ENCODE measurements at regions not wholly inside any gene's neighbourhood (a gene's known extent, or its start where the extent isn't known, plus 50 kb on each side); places are given as distances from the start of the nearest gene placed in this dataset.
A peak's percentile ranks its signal among the peaks of the same experiment; 100 is the strongest.

- Histone ChIP-seq H3K9me3 (ENCODE audit: control insufficient read depth in 5 of 5, low read length in 5 of 5) (no peaks in the 10 kb centered on the region), H3K4me1 (ENCODE audit: control insufficient read depth in 5 of 5, insufficient read depth in 5 of 5, low read length in 5 of 5) (peaks cover 0 to 21% (median 19%) of the 10 kb centered on the region in 5 donors), H3K36me3 (ENCODE audit: control insufficient read depth in 5 of 5, insufficient read depth in 5 of 5, low read length in 5 of 5) (no peaks in the 10 kb centered on the region), H3K9ac (ENCODE audit: low read length in 5 of 5) (no peak overlapping the region), H3K27me3 (ENCODE audit: control insufficient read depth in 5 of 5, insufficient read depth in 4 of 5, low read length in 5 of 5) (no peaks in the 10 kb centered on the region), H3K27ac (ENCODE audit: low read depth, low read length) (peak overlapping the region; percentile 58), H3K4me3 (ENCODE audit: low read depth in 1 of 5, low read length in 5 of 5) (no peak overlapping the region)
Observed at GRCh38 chr1:14113841-14114567, 414.0 kb downstream of the PRDM2 start.

GRCh38 chr1:14115976-14116375, 416.0 kb downstream of the PRDM2 start:
- H3K36me3 ChIP-seq (ENCODE audit: control insufficient read depth in 5 of 5, insufficient read depth in 5 of 5, low read length in 5 of 5), result no peaks in the 10 kb centered on the region
- no peak overlapping the region for H3K4me3 ChIP-seq (ENCODE audit: low read depth in 1 of 5, low read length in 5 of 5)
- H3K9ac ChIP-seq (ENCODE audit: low read length in 5 of 5), result no peak overlapping the region
- H3K27ac ChIP-seq (ENCODE audit: low read depth, low read length), result no peak overlapping the region
- peaks cover 0 to 6% (median 0%) of the 10 kb centered on the region in 5 donors for H3K9me3 ChIP-seq (ENCODE audit: control insufficient read depth in 5 of 5, low read length in 5 of 5)
- H3K27me3 ChIP-seq (ENCODE audit: control insufficient read depth in 5 of 5, insufficient read depth in 4 of 5, low read length in 5 of 5), result no peaks in the 10 kb centered on the region
- peaks cover 0 to 21% (median 19%) of the 10 kb centered on the region in 5 donors for H3K4me1 ChIP-seq (ENCODE audit: control insufficient read depth in 5 of 5, insufficient read depth in 5 of 5, low read length in 5 of 5)

DNA sequence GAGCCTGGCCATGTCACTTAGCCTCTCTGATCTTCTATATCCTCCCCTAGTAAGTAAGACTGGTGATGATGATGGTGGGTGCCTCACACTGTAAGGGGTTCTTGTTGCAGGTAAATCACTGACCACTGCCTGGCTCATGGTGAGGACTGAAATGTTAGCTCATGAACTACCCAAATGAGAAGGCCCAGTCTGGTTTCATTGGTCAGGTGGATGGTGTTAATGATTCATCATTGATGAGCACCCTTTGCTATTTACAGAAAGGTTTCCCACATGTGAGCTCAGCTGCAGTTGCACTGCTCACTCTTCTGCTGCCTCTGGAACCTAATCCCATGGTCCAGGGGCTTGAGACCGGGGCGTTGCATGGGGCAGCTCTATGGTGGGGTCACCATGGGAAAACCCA, 417.7 kb downstream of the PRDM2 start:
- H3K9ac ChIP-seq (ENCODE audit: low read length in 5 of 5), result no peak overlapping the region
- no peak overlapping the region for H3K4me3 ChIP-seq (ENCODE audit: low read depth in 1 of 5, low read length in 5 of 5)
- peaks cover 0 to 15% (median 11%) of the 10 kb centered on the region in 5 donors for H3K4me1 ChIP-seq (ENCODE audit: control insufficient read depth in 5 of 5, insufficient read depth in 5 of 5, low read length in 5 of 5)
- H3K27me3 ChIP-seq (ENCODE audit: control insufficient read depth in 5 of 5, insufficient read depth in 4 of 5, low read length in 5 of 5), result no peaks in the 10 kb centered on the region
- no peak overlapping the region for H3K27ac ChIP-seq (ENCODE audit: low read depth, low read length)
- H3K36me3 ChIP-seq (ENCODE audit: control insufficient read depth in 5 of 5, insufficient read depth in 5 of 5, low read length in 5 of 5), result no peaks in the 10 kb centered on the region
- peaks cover 0 to 7% (median 0%) of the 10 kb centered on the region in 5 donors for H3K9me3 ChIP-seq (ENCODE audit: control insufficient read depth in 5 of 5, low read length in 5 of 5)

DNA sequence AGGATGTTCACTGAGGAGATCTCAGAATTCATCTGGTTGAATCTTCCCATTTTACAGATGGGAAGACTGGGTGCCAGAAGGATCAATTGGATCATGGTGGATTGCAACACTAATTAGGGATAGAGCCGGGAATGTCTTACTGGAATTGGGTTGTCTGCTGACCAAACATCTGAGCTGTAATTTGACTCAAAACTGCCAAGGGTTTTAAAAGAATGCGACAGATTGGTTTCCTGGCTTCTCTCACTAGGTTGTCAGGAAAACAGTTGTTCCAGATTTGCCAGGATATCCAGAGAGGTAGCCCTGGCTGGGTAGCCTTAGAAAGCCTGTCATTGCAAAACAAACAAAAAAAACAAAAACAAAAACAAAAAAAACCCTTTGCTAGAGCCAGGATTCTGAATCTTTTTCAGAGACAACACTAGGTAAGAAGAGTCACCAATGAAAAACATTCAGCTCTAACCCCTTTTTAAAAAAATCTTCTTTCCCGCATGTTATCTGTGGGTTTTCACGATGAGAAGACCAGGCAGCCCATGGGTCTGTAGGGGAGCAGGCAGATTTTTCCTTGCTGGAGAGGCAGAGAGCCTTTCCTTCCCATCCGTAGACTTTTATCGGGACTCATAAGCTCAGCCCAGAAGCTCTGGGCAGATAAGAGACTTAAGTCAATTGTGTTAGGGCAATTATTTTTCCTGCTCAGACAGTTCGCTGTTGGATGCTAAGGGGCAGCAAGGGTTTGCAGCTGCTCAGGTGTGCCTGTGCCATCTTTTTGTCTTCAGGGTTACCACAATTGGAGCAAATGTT, 418.9 kb downstream of the PRDM2 start:
- H3K9ac ChIP-seq (ENCODE audit: low read length in 5 of 5), result no peak overlapping the region
- peaks cover 0 to 3% (median 0%) of the 10 kb centered on the region in 5 donors for H3K4me1 ChIP-seq (ENCODE audit: control insufficient read depth in 5 of 5, insufficient read depth in 5 of 5, low read length in 5 of 5)
- peaks cover 0 to 7% (median 0%) of the 10 kb centered on the region in 5 donors for H3K9me3 ChIP-seq (ENCODE audit: control insufficient read depth in 5 of 5, low read length in 5 of 5)
- no peaks in the 10 kb centered on the region for H3K36me3 ChIP-seq (ENCODE audit: control insufficient read depth in 5 of 5, insufficient read depth in 5 of 5, low read length in 5 of 5)
- H3K27ac ChIP-seq (ENCODE audit: low read depth, low read length), result no peak overlapping the region
- no peak overlapping the region for H3K4me3 ChIP-seq (ENCODE audit: low read depth in 1 of 5, low read length in 5 of 5)
- no peaks in the 10 kb centered on the region for H3K27me3 ChIP-seq (ENCODE audit: control insufficient read depth in 5 of 5, insufficient read depth in 4 of 5, low read length in 5 of 5)

GRCh38 chr1:14120895-14121294, 420.9 kb downstream of the PRDM2 start:
- Histone ChIP-seq H3K36me3 (ENCODE audit: control insufficient read depth in 5 of 5, insufficient read depth in 5 of 5, low read length in 5 of 5) (no peaks in the 10 kb centered on the region), H3K4me3 (ENCODE audit: low read depth in 1 of 5, low read length in 5 of 5) (no peak overlapping the region), H3K27ac (ENCODE audit: low read depth, low read length) (no peak overlapping the region), H3K4me1 (ENCODE audit: control insufficient read depth in 5 of 5, insufficient read depth in 5 of 5, low read length in 5 of 5) (no peaks in the 10 kb centered on the region), H3K27me3 (ENCODE audit: control insufficient read depth in 5 of 5, insufficient read depth in 4 of 5, low read length in 5 of 5) (no peaks in the 10 kb centered on the region), H3K9ac (ENCODE audit: low read length in 5 of 5) (no peak overlapping the region), H3K9me3 (ENCODE audit: control insufficient read depth in 5 of 5, low read length in 5 of 5) (peaks cover 0 to 7% (median 0%) of the 10 kb centered on the region in 5 donors)

DNA sequence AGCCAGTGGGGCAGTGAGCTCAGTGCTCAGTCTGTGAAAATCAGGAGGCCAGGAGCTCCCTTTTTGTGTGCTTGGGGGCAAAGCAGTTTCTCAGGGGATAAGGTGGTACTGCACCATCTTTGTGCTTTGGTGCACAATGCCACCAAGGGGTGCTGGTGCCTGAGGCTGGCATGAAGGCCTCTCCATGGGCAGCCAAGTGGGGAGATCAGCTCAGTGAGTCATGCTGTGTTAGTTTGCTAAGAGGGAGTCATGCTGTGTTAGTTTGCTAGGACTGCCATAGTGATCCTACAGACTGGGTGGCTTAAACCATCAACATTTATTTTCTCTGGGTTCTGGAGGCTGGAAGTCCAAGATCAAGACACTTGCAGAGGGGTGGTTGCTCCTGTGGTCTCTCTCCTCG, 428.1 kb downstream of the PRDM2 start:
- Histone ChIP-seq H3K27ac (ENCODE audit: low read depth, low read length) (no peak overlapping the region), H3K4me3 (ENCODE audit: low read depth in 1 of 5, low read length in 5 of 5) (no peak overlapping the region), H3K9ac (ENCODE audit: low read length in 5 of 5) (no peak overlapping the region), H3K36me3 (ENCODE audit: control insufficient read depth in 5 of 5, insufficient read depth in 5 of 5, low read length in 5 of 5) (no peaks in the 10 kb centered on the region), H3K9me3 (ENCODE audit: control insufficient read depth in 5 of 5, low read length in 5 of 5) (no peaks in the 10 kb centered on the region), H3K27me3 (ENCODE audit: control insufficient read depth in 5 of 5, insufficient read depth in 4 of 5, low read length in 5 of 5) (no peaks in the 10 kb centered on the region), H3K4me1 (ENCODE audit: control insufficient read depth in 5 of 5, insufficient read depth in 5 of 5, low read length in 5 of 5) (no peaks in the 10 kb centered on the region)

GRCh38 chr1:14129009-14129408, 429.0 kb downstream of the PRDM2 start:
- Histone ChIP-seq H3K9me3 (ENCODE audit: control insufficient read depth in 5 of 5, low read length in 5 of 5) (no peaks in the 10 kb centered on the region), H3K4me3 (ENCODE audit: low read depth in 1 of 5, low read length in 5 of 5) (no peak overlapping the region), H3K27ac (ENCODE audit: low read depth, low read length) (no peak overlapping the region), H3K36me3 (ENCODE audit: control insufficient read depth in 5 of 5, insufficient read depth in 5 of 5, low read length in 5 of 5) (no peaks in the 10 kb centered on the region), H3K9ac (ENCODE audit: low read length in 5 of 5) (no peak overlapping the region), H3K4me1 (ENCODE audit: control insufficient read depth in 5 of 5, insufficient read depth in 5 of 5, low read length in 5 of 5) (no peaks in the 10 kb centered on the region), H3K27me3 (ENCODE audit: control insufficient read depth in 5 of 5, insufficient read depth in 4 of 5, low read length in 5 of 5) (no peaks in the 10 kb centered on the region)

DNA sequence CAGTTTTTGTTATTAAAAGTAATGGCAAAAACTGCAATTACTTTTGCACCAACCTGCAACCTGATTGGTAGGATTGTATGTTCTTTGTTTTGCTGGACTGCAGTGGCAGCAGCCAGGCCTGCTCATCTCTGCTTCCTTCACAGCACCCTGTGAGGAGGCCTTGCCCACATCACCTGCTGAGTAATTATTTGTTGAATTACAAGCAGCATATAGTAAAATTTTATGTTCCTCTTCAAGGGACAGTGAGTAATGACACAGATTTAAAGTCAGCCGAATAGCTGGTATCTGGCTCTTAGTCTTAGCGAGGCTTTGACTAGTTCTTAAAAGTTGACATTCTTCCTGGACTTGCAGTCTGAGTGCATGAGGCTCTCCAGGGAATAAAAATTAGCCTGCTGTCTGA, 435.1 kb downstream of the PRDM2 start:
- Histone ChIP-seq H3K27ac (ENCODE audit: low read depth, low read length) (no peak overlapping the region), H3K27me3 (ENCODE audit: control insufficient read depth in 5 of 5, insufficient read depth in 4 of 5, low read length in 5 of 5) (no peaks in the 10 kb centered on the region), H3K9me3 (ENCODE audit: control insufficient read depth in 5 of 5, low read length in 5 of 5) (no peaks in the 10 kb centered on the region), H3K4me1 (ENCODE audit: control insufficient read depth in 5 of 5, insufficient read depth in 5 of 5, low read length in 5 of 5) (peaks cover 0 to 10% (median 8%) of the 10 kb centered on the region in 5 donors), H3K9ac (ENCODE audit: low read length in 5 of 5) (no peak overlapping the region), H3K4me3 (ENCODE audit: low read depth in 1 of 5, low read length in 5 of 5) (no peak overlapping the region), H3K36me3 (ENCODE audit: control insufficient read depth in 5 of 5, insufficient read depth in 5 of 5, low read length in 5 of 5) (no peaks in the 10 kb centered on the region)

- peaks cover 0 to 13% (median 10%) of the 10 kb centered on the region in 5 donors for H3K4me1 ChIP-seq (ENCODE audit: control insufficient read depth in 5 of 5, insufficient read depth in 5 of 5, low read length in 5 of 5)
- no peak overlapping the region for H3K9ac ChIP-seq (ENCODE audit: low read length in 5 of 5)
- H3K36me3 ChIP-seq (ENCODE audit: control insufficient read depth in 5 of 5, insufficient read depth in 5 of 5, low read length in 5 of 5), result no peaks in the 10 kb centered on the region
- H3K4me3 ChIP-seq (ENCODE audit: low read depth in 1 of 5, low read length in 5 of 5), result no peak overlapping the region
- no peaks in the 10 kb centered on the region for H3K9me3 ChIP-seq (ENCODE audit: control insufficient read depth in 5 of 5, low read length in 5 of 5)
- no peak overlapping the region for H3K27ac ChIP-seq (ENCODE audit: low read depth, low read length)
- no peaks in the 10 kb centered on the region for H3K27me3 ChIP-seq (ENCODE audit: control insufficient read depth in 5 of 5, insufficient read depth in 4 of 5, low read length in 5 of 5)
Observed at GRCh38 chr1:14136152-14136763, 436.3 kb downstream of the PRDM2 start.

DNA sequence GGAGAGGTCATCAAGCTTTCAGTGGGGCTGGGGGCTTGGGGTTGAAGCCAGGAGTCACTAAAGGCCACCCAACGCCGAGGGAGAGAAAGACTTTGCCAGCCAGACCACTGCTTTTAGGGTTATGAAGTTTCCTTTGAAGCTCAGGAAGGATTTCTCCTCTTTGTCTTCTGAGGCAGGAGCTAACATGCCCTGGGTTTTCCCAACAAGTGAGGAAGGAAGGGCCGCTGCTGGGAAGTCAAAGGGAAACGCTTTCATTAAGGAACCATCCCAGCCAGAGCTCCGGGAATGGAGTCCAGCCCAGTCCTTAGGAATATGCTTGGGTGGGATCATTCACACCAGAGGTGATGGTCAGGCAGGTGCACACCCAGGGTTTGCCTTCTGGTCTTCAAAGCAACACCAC, 436.9 kb downstream of the PRDM2 start:
- Histone ChIP-seq H3K4me3 (ENCODE audit: low read depth in 1 of 5, low read length in 5 of 5) (no peak overlapping the region), H3K9ac (ENCODE audit: low read length in 5 of 5) (no peak overlapping the region), H3K4me1 (ENCODE audit: control insufficient read depth in 5 of 5, insufficient read depth in 5 of 5, low read length in 5 of 5) (peaks cover 0 to 17% (median 14%) of the 10 kb centered on the region in 5 donors), H3K9me3 (ENCODE audit: control insufficient read depth in 5 of 5, low read length in 5 of 5) (no peaks in the 10 kb centered on the region), H3K27me3 (ENCODE audit: control insufficient read depth in 5 of 5, insufficient read depth in 4 of 5, low read length in 5 of 5) (no peaks in the 10 kb centered on the region), H3K27ac (ENCODE audit: low read depth, low read length) (no peak overlapping the region), H3K36me3 (ENCODE audit: control insufficient read depth in 5 of 5, insufficient read depth in 5 of 5, low read length in 5 of 5) (no peaks in the 10 kb centered on the region)
